Parathyroid adenoma (tissue), 2 donors: ENCODE measurements at regions not wholly inside any gene's neighbourhood (a gene's known extent, or its start where the extent isn't known, plus 50 kb on each side); places are given as distances from the start of the nearest gene placed in this dataset.

Experiments used
- H2AFZ ChIP-seq: fragments of 300-600 bp; sonication (generic); one replicate; pipeline ENCODE4 v1.7.0; 2017; ENCODE audit warnings: antibody characterized with exemption, mild to moderate bottlenecking
- H3K27ac ChIP-seq: fragments of 300-600 bp; sonication (generic); one replicate; pipeline ENCODE4 v1.7.0; 2017
- H3K27me3 ChIP-seq: fragments of 300-600 bp; sonication (generic); one replicate; pipeline ENCODE4 v1.7.0; 2017; ENCODE audit warnings: low read length; ENCODE audit not compliant: control insufficient read depth, insufficient read depth
- H3K36me3 ChIP-seq: fragments of 300-600 bp; sonication (generic); one replicate; pipeline ENCODE4 v1.7.0; 2017; ENCODE audit warnings: low read length; ENCODE audit not compliant: control insufficient read depth, insufficient read depth
- H3K4me1 ChIP-seq: fragments of 300-600 bp; sonication (generic); one replicate; pipeline ENCODE4 v1.7.0; 2017; ENCODE audit warnings: control low read depth
- H3K4me2 ChIP-seq: fragments of 300-600 bp; sonication (generic); one replicate; pipeline ENCODE4 v1.7.0; 2017; ENCODE audit warnings: low read length
- H3K4me3 ChIP-seq: fragments of 300-600 bp; sonication (generic); one replicate; pipeline ENCODE4 v1.7.0; 2017; ENCODE audit warnings: low read depth, low read length
- H3K79me2 ChIP-seq: fragments of 300-600 bp; sonication (generic); one replicate; pipeline ENCODE4 v1.7.0; 2017; ENCODE audit warnings: control low read depth
- H3K9ac ChIP-seq: fragments of 300-600 bp; sonication (generic); one replicate; pipeline ENCODE4 v1.7.0; 2017; ENCODE audit warnings: mild to moderate bottlenecking
- H3K9me3 ChIP-seq: fragments of 300-600 bp; sonication (generic); one replicate; pipeline ENCODE4 v1.7.0; 2017; ENCODE audit warnings: low read length; ENCODE audit not compliant: control insufficient read depth
- TF ChIP-seq, protein P1 (sequence below): fragments of 300-600 bp; sonication (generic); IDR thresholded peaks from one replicate; pipeline ENCODE4 v1.7.0; 2017; ENCODE audit warnings: antibody characterized with exemption, mild to moderate bottlenecking
- donor health status: primary hyperparathyroidism.

DNA sequence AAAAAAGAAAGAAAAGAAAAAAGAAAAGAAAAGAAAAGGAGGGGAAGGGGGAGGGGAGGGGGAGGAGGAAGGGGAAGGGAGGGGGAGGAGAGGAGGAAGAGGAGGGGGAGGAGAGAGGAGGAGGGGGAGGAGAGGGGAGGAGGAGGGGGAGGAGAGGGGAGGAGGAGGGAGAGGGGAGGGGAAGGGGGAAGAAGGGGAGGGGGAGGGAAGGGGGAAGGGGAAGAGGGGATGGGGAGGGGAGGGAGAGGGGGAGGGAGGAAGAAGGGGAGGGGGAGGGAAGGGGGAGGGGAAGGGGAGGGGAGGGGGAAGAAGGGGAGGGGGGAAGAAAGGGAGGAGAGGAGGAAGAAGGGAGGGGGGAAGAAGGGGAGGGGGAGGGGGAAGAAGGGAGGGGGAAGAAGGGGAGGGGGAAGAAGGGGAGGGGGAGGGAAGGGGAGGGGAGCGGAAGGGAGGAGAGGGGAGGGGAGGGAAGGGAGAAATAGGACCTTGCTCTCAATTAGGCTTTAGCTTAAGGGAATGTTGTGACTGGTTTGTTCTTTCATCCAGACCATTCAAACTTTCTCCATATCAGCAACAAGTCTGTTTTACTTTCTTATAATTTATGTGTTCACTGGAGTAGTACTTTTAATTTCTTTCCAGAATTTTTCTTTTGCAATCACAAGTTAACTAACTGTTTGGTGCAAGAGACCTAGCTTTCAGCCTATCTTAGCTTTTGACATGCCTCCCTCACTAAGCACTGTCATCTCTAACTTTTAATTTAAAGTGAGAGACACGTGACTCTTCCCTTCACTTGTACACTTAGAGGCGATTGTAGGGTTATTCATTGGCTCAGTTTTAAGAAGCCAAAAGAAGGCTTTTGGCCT lies 76.5 kb upstream of the EGLN3 start:
- Histone ChIP-seq H3K27ac (no peak overlapping the region), H3K79me2 (no peaks in the 10 kb centered on the region), H3K9ac (no peak overlapping the region), H3K27me3 (no peaks in the 10 kb centered on the region), H3K9me3 (no peaks in the 10 kb centered on the region), H3K4me3 (no peak overlapping the region), H3K36me3 (no peaks in the 10 kb centered on the region), H3K4me2 (no peak overlapping the region), H3K4me1 (no peaks in the 10 kb centered on the region), H2AFZ (no peak overlapping the region)
- TF ChIP-seq, protein P1, sequence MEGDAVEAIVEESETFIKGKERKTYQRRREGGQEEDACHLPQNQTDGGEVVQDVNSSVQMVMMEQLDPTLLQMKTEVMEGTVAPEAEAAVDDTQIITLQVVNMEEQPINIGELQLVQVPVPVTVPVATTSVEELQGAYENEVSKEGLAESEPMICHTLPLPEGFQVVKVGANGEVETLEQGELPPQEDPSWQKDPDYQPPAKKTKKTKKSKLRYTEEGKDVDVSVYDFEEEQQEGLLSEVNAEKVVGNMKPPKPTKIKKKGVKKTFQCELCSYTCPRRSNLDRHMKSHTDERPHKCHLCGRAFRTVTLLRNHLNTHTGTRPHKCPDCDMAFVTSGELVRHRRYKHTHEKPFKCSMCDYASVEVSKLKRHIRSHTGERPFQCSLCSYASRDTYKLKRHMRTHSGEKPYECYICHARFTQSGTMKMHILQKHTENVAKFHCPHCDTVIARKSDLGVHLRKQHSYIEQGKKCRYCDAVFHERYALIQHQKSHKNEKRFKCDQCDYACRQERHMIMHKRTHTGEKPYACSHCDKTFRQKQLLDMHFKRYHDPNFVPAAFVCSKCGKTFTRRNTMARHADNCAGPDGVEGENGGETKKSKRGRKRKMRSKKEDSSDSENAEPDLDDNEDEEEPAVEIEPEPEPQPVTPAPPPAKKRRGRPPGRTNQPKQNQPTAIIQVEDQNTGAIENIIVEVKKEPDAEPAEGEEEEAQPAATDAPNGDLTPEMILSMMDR, result no peak

DNA sequence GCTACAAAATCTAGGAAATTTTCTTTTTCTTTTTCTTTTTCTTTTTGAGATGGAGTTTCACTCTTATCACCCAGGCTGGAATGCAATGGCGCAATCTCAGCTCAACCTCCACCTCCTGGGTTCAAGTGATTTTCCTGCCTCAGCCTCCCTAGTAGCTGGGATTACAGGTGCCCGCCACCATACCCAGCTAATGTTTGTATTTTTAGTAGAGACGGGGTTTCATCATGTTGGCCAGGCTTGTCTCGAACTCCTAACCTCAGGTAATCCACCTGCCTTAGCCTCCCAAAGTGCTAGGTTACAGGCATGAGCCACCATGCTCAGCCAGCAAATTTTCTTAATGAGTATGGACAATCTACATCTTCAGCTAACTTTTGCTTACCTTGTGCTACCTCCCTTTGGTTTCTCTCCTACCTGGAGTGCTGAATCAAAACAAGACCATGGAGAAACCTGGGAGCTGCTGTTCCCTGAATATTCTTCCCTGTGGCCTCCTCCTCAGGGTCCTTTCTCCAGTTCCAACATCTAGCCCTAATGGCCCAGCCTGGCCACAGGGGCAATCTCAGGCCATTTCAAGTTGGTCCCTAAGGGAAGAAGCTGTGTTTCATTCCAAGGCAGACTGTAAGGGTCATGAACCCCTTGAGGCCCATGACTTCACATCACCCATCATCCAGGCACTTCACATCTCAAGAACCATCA lies 74.6 kb upstream of the EGLN3 start:
- H3K36me3 ChIP-seq, result no peaks in the 10 kb centered on the region
- H3K9me3 ChIP-seq, result no peaks in the 10 kb centered on the region
- TF ChIP-seq, protein P1, result no peak
- no peaks in the 10 kb centered on the region for H3K27me3 ChIP-seq
- H3K4me2 ChIP-seq, result no peak overlapping the region
- no peak overlapping the region for H3K27ac ChIP-seq
- no peak overlapping the region for H3K9ac ChIP-seq
- no peaks in the 10 kb centered on the region for H3K79me2 ChIP-seq
- no peaks in the 10 kb centered on the region for H3K4me1 ChIP-seq
- H3K4me3 ChIP-seq, result no peak overlapping the region
- no peak overlapping the region for H2AFZ ChIP-seq

DNA sequence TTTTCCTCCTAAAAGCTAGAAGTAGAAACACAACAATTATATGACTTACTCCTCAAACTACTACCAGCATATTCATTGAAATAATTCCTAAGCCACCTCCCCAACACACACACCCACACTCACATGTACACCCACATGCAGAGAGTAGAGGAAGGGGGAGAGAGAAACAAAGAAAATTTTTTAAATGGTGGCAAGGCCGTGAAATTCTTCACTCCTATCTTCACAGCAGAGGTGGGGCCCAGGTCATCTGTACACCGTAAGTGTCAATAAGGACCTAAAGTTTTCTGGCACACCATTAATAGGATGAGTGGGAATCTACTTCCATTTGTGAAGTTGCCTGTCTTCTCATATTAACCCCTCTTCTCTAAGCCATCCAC lies 73.9 kb upstream of the EGLN3 start:
- no peak overlapping the region for H3K4me2 ChIP-seq
- H3K27me3 ChIP-seq, result no peaks in the 10 kb centered on the region
- no peak overlapping the region for H3K27ac ChIP-seq
- TF ChIP-seq, protein P1, result no peak
- no peaks in the 10 kb centered on the region for H3K4me1 ChIP-seq
- no peak overlapping the region for H2AFZ ChIP-seq
- no peaks in the 10 kb centered on the region for H3K79me2 ChIP-seq
- no peak overlapping the region for H3K9ac ChIP-seq
- H3K4me3 ChIP-seq, result no peak overlapping the region
- H3K36me3 ChIP-seq, result no peaks in the 10 kb centered on the region
- no peaks in the 10 kb centered on the region for H3K9me3 ChIP-seq

DNA sequence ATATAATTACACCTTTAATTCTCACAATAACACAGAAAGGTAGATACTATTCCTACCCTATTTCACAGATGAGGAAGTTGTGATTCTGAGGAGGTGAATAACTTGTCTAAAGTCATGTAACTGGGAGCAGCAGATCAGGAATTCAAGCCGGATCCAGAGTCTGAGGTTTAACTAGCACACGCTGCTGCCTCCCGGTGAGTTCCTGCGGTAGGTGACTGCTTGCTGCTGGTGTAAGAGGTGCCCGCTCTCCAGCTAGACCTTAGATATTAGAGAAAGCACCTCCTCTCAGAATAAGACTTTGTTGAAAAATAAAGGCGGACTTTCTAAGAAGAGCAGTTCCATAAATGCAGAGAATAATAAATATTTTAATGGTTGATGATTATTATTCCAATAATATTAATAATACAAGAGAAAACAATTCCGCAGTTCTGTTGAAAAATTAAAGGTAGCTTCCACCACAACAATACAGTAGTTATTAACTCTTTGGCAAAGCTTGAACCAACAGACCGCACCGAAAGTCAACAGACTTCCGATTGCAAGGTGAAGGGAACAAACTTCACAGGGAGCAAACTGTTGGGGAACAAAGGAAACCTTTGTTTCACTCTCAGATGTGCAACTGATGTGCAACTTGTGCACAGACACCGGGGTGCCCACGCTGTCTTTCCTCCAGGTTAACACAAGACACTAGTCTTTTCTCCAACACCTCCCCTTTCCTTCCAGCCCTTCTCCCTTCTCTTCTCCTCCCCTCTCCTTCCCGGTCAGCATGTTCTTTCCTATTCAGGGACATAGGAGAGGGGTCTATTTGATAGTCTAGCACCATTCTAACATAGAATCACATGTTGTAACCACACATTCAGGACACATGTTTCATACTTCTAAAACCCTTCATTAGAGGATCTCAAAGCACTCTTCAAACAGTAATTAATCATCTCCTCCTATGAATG lies 73.2 kb upstream of the EGLN3 start:
- H3K79me2 ChIP-seq, result no peaks in the 10 kb centered on the region
- H3K27ac ChIP-seq, result no peak overlapping the region
- H3K4me3 ChIP-seq, result no peak overlapping the region
- TF ChIP-seq, protein P1, result no peak
- no peaks in the 10 kb centered on the region for H3K4me1 ChIP-seq
- H2AFZ ChIP-seq, result no peak overlapping the region
- H3K36me3 ChIP-seq, result no peaks in the 10 kb centered on the region
- no peaks in the 10 kb centered on the region for H3K9me3 ChIP-seq
- H3K27me3 ChIP-seq, result no peaks in the 10 kb centered on the region
- H3K4me2 ChIP-seq, result no peak overlapping the region
- H3K9ac ChIP-seq, result no peak overlapping the region
